Activated naive CD4-positive, alpha-beta T cell treated with Interleukin-2 at 50 U/mL for 16 hours (primary cell): ENCODE measurements at regions not wholly inside any gene's neighbourhood (a gene's known extent, or its start where the extent isn't known, plus 50 kb on each side); places are given as distances from the start of the nearest gene placed in this dataset.
"Not testable (repeated sequence)": the region's sequence is repeated elsewhere in the genome, so short reads cannot be mapped to it uniquely, and the experiment has no call there.

ENCODE experiments used
- DNase-seq: peaks from one replicate; pipeline ENCODE4 v3.0.0-alpha.2; 2020

DNA sequence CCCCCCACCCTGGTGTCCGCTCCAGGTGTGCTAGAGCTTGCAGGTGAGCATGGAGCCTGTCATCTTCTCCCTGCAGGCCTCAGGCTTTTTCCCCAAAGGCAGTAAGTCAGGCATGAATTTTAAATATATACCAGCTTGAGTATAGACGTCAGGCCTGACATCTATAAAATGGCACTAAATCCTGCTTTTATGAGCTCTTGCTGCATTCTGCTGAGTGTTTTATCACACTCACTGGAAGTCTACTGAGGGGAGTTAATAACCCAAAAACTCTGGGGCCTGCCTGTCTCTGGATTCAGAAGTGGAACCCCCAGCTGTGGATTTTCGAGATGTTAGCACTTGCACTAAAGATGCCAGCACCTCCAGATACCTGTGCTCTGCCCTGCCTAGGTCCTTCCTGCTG lies 133.4 kb upstream of the TOP1 start:
- DNase-seq = no peak

DNA sequence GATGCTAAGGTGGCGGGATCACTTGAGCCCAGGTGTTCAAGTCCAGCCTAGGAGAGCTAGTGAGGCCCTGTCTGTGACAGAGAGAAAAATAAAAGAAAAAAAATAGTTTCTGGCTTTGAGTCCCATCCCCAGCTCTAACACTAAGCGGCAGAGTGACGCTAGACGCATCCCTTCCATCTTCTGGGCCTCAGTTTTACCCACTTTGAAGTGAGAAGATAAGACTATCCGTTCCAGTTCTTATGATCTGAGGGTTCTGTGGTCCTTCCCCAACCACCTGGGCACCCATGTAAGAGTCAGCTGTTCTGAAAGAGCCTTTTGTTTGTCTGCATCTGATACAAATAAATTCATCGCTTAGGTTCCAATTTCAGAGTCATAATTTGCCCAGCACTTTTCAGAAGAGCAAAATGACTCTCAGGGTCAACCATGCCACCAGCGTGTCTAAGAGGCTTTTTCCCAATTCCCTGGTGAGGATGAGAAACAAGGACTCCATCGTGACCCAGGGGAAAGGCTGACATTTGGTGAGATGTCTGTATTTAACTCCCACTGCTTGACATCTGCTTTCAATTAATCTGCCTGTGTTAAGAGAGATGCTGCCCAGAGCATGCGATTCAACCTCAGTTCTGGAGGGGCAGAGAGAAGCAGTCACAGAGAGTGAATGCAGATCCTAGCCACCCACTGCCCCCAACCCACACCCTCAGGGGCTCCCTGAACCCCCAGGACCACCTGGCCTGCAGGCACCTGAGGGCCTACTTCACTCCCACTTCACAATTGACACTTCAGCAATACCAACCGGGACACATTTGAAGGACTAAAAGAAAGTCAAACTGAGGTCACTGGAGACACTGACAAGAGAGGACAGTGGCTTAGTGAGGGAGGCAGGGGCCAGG lies 131.6 kb upstream of the TOP1 start:
- no peak for DNase-seq

DNA sequence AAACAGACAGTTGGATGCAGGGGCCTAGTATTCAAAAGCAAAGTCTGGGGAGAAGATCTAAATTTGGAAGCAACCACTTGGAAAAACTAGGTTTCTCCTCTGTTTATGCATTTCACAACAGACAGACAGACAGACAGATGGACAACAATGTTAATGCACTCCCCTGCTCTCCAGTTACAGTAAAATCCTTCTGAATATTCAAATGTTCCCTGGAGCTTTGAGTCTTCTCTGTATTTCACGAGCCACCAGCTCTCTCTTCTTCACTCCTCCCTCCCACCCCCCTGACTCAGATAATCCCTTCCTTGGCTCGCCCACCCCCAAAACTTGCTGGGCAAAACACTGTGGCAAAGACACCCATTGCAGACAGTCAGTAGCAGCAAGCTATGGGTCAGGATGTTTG lies 129.3 kb upstream of the TOP1 start:
- no peak for DNase-seq

DNA sequence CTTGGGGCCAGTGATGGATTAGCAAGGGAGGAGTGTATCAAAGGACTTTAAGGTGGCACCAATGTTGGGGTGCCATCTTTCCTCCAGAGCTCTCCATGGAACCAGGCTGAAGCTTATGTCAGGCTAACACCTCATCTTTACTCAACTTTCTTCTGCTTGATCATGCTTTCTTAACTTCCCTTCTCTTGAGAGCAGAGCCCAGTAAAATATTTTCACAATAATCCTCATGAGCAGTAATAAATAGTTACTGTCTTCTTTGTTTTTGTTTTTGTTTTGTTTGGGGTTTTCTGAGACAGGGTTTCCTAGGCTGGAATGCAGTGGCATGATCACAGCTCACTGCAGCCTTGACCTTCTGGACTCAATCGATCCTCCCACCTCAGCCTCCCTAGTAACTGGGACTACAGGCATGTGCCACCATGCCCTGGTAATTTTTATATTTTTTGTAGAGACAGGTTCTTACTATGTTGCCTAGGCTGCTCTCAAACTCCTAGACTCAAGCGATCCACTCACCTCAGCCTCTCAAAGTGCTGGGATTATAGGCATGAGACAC lies 127.9 kb upstream of the TOP1 start:
- no peak for DNase-seq

DNA sequence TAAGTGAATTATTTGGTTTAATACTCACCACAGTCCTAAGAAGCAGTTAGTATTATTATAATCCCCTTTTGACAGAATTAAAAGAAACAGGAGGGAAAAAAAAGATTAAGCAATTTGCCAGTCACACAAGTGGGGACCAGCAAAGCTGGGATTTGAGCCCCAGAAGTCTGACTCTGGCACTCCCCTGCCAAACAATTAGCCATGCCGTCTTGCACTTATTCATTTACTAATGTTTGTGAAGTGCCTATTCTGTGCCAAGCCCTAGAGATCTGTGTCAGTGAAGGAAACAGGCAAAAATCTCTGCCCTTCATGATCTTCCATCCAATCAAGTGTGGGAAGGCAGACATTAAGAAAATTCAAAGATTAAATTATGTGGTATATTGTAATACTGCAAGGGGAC lies 126.0 kb upstream of the TOP1 start:
- no peak for DNase-seq

DNA sequence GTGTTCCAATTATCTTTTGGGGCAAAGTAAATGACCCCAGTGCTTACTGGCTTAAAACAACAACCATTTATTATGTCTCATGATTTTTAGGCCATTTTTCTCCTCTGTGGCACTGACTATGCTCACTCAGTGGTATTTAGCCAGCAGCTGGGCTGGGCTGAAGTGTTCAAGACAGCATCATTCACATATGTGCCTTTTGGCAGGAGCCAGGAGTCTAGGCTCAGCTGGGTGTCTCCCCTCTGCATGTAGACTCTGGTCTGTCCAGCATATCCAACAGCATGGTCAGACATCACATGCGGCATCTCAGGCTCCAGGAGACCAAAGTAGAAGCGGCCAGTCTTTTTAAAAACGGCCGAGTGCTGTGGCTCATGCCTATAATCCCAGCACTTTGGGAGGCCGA lies 120.3 kb upstream of the TOP1 start:
- no peak for DNase-seq

DNA sequence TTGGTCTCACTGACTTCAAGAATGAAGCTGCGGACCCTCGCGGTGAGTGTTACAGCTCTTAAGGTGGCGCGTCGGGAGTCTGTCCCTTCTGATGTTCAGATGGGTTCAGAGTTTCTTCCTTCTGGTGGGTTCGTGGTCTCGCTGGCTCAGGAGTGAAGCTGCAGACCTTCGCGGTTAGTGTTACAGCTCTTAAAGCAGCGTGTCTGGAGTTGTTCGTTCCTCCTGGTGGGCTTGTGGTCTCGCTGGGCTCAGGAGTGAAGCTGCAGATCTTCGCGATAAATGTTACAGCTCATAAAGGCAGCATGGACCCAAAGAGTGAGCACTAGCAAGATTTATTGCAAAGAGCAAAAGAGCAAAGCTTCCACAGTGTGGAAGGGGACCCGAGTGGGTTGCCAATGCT lies 119.1 kb upstream of the TOP1 start:
- not testable (repeated sequence) for DNase-seq

DNA sequence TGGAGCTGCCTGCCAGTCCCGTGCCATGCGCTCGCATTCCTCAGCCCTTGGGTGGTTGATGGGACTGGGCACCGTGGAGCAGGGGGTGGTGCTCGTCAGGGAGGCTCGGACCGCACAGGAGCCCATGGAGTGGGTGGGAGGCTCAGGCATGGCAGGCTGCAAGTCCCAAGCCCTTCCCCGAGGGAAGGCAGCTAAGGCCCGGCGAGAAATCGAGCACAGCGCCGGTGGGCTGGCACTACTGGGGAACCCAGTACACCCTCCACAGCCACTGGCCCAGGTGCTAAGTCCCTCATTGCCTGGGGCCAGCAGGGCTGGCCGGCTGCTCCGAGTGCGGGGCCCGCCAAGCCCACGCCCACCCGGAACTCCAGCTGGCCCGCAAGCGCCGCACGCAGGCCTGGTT lies 118.2 kb upstream of the TOP1 start:
- not testable (repeated sequence) for DNase-seq

DNA sequence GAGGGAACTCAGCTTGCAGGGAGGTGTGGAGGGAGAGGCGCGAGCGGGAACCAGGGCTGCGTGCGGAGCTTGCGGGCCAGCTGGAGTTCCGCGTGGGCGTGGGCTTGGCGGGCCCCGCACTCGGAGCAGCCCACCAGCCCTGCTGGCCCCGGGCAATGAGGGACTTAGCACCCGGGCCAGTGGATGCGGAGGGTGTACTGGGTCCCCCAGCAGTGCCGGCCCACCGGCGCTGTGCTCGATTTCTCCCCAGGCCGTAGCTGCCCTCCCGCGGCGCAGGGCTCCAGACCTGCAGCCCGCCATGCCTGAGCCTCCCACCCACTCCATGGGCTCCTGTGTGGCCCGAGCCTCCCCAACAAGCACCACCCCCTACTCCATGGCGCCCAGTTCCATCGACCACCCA lies 117.5 kb upstream of the TOP1 start:
- DNase-seq = not testable (repeated sequence)

DNA sequence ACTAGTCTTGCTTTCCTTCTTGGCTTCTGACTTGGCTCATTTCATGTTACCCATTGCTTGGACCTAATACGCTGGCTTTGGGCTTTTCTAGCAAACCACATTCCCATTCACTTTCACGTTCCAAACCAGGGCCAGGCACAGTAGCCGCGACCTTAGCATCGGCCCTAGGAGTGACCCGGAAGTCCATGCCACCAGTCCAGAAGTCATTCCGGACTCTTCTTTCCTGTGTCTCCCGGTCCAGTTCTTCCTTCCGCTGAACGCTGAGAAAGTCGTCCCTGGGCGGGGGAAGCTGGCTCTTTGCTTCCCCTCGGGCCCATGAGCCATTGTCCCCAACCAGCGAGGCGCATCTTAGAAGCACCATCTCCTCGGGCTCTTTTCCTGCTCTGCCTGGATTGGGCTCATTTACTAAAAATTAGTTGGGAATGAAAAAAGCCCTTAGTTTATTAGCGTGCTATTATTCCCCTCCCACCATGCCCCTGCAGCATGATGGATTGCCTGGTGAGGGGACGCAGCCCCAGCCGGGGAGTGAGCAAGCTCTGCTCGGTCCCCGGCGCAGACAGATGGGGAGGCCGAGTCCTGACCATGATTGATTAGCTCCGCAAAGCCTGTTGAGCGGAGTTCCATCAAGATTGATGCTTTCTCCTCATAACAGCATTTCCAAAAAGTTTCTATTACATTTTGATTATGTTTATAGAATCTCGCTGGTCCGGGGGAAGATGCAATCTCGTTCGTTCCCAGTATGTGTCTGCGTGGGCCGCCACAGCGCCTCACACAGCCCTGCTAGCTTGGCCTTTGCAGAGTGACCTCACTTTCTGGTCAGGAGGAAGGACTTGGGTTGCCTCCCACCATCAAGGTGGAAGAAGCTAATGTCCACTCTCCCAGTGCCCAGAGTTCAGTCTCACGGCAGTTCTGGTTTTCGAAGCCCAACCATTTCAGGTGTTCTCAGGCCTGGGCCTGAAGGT lies 115.1 kb upstream of the TOP1 start:
- DNase-seq = no peak

DNA sequence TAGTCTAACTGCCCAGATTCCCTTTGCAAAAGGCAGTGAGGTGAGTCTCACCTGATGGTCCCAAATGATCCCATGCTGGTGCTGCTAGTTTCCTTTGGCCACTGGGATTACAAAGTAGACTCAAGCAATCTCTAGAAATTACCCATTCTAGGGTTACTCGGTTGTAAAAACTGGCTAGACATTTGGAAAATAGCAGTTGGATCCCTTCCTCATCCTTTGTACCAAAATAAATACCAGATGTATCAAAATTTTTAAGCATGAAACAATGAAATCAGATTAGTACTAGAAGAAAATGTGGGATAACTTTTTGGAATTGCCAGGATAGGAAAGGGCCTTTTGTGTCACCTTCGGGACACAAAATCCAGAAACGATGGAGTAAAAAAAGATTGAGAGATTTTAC lies 112.9 kb upstream of the TOP1 start:
- DNase-seq = no peak

DNA sequence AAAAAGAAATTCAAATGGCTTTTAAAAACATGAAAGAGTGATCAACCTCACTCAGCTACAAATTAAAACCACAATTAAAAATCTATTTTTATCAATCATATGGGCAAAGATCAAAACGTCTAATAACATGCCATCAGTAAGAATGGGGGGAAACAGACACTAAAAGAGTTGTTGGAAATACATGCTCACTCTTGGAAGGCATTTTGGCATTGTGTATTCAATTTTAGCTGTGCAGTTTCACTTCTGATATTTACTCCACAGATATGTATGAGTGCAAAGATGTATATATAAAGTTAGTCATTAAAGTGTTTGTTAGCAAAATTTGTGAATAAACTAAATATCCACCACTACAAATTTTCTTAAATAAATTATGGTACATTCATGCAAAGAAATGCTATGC lies 112.3 kb upstream of the TOP1 start:
- DNase-seq = no peak

DNA sequence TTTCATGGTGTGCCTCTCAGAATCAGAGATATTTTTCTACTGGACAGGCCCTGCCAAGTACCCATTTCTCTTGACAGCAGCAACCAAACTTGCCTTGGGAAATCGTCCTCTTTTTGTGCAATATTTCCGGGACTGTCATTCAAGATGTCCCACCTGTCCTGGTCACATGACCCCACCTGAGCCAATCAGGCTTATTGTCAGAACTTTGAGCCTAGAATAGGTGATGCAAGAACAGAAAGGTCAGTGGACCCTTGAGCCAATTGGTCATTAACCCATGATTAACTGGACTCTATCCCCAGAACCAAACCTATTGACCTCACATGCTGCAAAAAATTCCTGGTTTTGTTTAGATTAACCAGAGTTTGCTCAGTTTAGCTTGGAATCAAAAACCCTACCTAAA lies 108.3 kb upstream of the TOP1 start:
- no peak for DNase-seq

DNA sequence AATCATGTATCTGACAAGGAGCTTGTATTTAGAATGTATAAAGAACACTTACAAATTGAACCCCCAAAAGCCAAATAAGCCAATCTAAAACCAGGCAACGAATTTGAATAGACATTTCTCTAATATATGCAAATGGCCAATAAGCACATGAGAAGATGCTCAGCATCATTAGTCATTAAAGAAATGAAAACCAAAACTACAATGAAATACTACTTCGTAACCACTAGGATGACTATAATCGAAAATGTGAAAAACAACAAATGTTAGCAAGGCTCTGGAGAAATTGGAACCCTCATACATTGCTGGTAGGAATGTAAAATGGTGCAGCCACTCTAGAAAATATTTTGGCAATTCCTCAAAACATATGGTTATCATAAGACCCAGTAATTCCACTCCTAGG lies 105.8 kb upstream of the TOP1 start:
- no peak for DNase-seq

DNA sequence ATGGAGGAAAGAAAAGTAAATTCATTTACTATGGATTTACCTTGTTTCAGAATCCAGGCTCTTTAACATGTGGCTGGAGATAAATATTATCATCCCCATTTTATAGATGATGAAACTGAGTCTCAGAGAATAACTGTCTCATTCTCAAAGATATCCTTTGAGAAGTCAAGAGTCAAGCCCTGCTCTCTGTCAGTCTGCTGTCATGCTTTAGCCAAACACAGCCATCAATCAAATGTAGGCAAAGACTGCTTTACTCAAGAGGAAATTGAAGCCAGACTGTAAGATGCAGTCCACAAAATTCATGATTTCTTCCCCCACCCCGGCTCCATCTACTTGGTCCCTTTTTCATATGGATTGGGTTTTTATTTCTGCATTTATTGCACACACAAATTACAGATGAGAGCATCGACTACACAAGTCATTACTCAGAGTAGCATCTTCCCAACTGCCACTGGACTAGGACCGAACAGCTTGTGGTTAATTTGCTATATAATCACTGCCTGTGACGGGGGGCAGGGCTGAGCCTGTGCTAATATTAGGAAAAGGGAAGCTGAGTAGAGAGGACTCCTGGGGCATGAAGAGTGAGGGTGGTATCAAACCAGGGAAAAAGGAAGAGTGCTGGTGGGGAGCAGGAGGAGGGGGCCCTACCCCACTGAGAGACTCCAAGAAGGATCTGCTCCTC lies 102.7 kb upstream of the TOP1 start:
- no peak for DNase-seq

DNA sequence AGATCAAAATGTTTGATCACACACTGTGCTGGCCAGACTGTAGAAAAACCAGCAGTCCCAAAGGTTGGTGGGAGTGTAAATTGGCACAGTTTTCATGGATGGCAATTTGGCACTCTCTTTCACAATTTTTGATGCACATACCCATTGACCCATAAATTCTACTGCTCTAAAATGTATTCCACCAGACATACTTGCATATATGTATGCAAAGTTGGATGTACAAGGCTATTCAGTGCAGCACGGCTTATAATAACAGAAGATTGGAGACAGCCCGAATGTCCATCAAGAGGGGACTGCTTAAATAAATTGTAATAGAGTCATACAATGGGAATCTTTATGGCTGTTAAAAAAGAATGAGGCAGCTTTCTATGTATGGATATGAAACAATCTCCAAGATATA lies 101.7 kb upstream of the TOP1 start:
- no peak for DNase-seq

DNA sequence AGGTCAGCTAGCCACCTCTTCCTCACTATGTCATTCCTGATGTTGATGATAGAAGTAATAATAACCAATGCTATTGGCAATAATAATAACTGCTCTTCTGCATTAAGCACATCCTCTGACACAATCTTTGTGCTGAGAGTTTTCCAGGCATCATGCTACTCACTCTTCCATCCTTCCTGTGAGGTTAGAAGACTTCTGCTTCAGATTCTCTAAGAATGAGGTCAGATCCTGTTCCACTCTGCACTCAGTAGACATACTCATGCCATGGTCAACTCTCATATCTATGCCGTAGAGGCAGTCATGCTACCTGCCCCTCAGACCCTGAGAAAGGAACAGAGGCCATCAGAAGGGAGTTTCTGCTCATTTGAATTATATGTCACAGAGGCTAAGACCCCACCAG lies 98.1 kb upstream of the TOP1 start:
- DNase-seq = no peak

DNA sequence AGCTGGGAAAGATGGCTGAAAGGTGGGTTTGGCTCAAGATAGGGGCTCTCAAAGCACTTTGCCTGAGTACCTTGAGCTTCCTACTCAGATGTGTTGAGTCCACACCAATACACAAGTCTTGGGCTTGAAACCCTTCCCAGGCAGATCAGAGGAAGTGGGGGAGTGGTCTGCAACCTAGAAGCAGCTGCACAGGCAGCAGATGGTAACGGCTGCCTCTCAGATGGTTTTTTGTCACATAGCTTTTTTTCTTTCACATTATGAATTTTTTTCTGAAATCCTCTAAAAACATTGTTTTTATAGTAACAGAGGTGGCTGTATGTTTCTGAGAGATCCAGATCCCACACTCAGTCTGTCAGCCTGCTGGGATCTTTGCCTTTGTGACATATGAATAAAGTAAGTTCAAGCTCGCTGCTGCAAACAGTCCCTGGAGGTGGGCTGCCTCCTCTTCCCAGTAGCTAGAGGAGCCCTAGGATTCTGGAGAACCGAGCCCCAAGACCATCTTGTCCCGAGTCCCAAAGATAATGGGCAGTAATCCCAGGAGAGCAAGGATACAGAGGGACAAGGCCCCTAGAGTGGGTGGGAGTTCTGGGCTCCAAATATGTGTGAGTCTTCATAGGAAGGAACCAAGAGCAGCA lies 97.1 kb upstream of the TOP1 start:
- DNase-seq = no peak

DNA sequence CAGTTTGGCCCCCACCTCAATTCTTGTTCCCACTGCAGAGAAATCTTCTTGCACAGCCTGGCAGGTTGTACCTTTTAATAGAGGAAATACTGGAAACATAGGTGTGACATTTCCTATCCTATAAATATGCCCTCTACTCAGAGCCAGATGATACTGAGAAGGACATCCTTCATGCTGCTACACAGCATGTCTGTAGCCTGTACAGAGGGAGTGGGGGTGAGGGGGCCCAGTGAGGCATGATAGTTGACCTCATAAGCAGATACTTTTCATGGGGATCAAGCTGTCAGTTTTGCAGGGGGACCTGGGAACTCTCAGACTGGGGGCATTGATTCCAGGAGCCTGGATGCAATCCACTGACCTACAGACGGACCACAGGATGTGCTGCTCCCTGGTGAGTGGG lies 96.2 kb upstream of the TOP1 start:
- no peak for DNase-seq

DNA sequence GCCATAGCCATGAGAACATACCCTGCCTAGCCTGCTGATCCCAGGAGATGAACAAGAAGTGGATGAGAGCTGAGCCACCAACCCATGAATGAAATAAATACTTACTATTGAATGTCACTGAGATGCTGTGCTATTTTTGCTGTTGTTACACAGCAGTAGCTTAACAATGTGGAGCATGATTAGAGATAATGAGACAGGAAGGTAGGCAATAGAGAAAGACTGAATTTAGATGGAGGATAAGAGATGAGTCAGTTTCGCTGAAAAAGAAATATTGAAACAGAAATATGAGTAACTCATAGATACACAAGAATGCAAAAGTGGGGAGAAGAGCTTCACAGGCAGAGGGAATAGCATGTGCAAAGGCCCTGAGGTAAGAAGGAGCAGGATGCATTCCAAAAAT lies 94.9 kb upstream of the TOP1 start:
- DNase-seq = no peak

DNA sequence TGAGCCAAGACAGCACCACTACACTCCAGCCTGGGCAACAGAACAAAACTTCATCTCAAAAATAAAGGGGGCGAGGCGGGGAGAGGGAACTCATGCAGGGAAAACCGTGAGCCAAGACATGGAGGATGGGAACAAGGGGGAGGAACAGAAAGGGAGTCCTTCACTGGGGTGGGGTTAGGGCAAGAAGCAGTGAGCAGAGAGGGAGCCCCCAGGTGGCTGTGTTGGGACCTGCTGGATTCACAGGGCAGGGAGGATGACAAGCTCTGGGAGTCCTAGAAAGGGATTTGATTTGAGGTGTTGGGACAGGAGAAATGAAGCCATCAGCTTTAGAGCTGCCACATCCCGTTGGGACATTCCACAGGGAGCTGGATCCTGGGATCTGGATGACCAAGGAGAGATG lies 90.6 kb upstream of the TOP1 start:
- DNase-seq = no peak

DNA sequence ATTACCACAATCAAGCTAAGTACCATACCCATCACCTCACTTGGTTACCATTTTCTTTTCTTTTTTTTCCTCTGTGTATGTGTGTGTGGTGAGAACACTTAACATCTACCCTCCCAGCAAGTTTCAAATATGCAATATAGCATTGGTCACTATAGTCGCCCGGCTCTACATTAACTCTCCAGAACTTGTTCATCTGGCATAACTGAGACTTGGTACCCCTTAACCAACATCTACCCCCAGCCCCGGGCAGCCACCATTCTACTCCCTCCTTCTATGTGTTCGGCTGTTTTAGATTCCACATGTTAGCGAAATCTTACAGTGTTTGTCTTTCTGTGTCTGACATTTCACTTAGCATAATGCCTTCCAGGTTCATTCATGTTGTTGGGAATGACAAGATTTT lies 89.0 kb upstream of the TOP1 start:
- no peak for DNase-seq

DNA sequence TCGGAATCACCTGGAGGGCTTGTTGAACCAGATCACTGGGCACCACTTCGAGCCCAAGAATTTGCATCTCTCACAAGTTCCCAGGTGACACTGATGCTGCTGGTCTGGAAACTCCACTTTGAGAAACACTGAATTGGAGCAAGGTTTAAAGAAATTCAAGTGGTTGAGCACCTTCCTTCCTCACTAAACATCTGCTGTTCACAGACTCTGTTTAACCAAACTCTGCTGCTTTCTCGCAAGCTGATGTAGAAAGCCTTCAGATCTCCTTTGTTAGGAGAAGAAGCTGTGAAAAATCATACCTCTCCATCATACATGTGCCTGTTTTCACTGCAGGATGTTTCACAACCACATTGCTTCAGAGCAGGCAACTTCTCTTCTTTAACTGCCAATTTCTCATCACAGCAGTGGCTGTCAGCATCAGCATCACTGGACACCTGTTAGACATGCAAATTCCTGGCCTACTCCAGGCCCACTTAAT lies 87.5 kb upstream of the TOP1 start:
- no peak for DNase-seq
